WTC11 (cell line): ENCODE measurements at regions not wholly inside any gene's neighbourhood (a gene's known extent, or its start where the extent isn't known, plus 50 kb on each side); places are given as distances from the start of the nearest gene placed in this dataset.

Experiments
- ATAC-seq: fragments of 200-7000 bp; cut with Tn5 transposase; 2 replicates; pipeline ENCODE4 v1.10.0; 2021; ENCODE audit warnings: mild to moderate bottlenecking, moderate library complexity
- CTCF ChIA-PET: fragments of 300-600 bp; sonication (Branson Sonifier 250); formaldehyde crosslinking; loops from one replicate; lab custom pipeline; 2021; ENCODE audit warnings: antibody characterized with exemption; lab: Charles Lee
- POLR2A ChIA-PET: fragments of 350-600 bp; sonication (Branson Sonifier 250); formaldehyde crosslinking; loops from one replicate; lab custom pipeline; 2021; ENCODE audit warnings: antibody characterized with exemption; lab: Charles Lee
- DNase-seq: peaks from one replicate; pipeline ENCODE4 v3.0.0; 2021; ENCODE audit warnings: low spot score
- H3K27ac Mint-ChIP-seq: 2 replicates; pipeline ENCODE4 v1.8.0; 2021; ENCODE audit warnings: mixed read lengths
- H3K27me3 Mint-ChIP-seq: 2 replicates; pipeline ENCODE4 v1.8.0; 2021; ENCODE audit warnings: low read depth, mild to moderate bottlenecking, moderate library complexity, mixed read lengths
- H3K36me3 Mint-ChIP-seq: 2 replicates; pipeline ENCODE4 v1.8.0; 2021; ENCODE audit warnings: mixed read lengths
- H3K4me1 Mint-ChIP-seq: 2 replicates; pipeline ENCODE4 v1.8.0; 2022; ENCODE audit warnings: mixed read lengths
- H3K4me3 Mint-ChIP-seq: 2 replicates; pipeline ENCODE4 v1.8.0; 2021; ENCODE audit warnings: mild to moderate bottlenecking, moderate library complexity, mixed read lengths
- H3K9me3 Mint-ChIP-seq: 2 replicates; pipeline ENCODE4 v1.8.0; 2021; ENCODE audit warnings: mixed read lengths
- CREB1 ChIP-seq: sonication (generic); formaldehyde crosslinking; IDR thresholded peaks from 2 replicates; pipeline ENCODE4 v1.8.0; 2023; ENCODE audit warnings: mild to moderate bottlenecking, missing genetic modification reagents
- MXD4 ChIP-seq: fragments of 250-450 bp; sonication (Bioruptor Pico); IDR thresholded peaks from 2 replicates; pipeline ENCODE4 v1.8.0; 2021; ENCODE audit warnings: mild to moderate bottlenecking, moderate library complexity, borderline replicate concordance
- MYBL2 ChIP-seq: sonication (generic); formaldehyde crosslinking; IDR thresholded peaks from 2 replicates; pipeline ENCODE4 v1.8.1; 2023; ENCODE audit warnings: mild to moderate bottlenecking, moderate library complexity, missing genetic modification reagents
- NR1H2 ChIP-seq: sonication (generic); formaldehyde crosslinking; IDR thresholded peaks from 2 replicates; pipeline ENCODE4 v1.9.0; 2021; ENCODE audit warnings: mild to moderate bottlenecking, moderate library complexity, missing genetic modification reagents
- ZNF219 ChIP-seq: sonication (generic); formaldehyde crosslinking; IDR thresholded peaks from 2 replicates; pipeline ENCODE4 v1.8.0; 2023; ENCODE audit warnings: missing genetic modification reagents, mild to moderate bottlenecking, borderline replicate concordance
- ZNF396 ChIP-seq: fragments of 250-450 bp; sonication (Bioruptor Pico); IDR thresholded peaks from 2 replicates; pipeline ENCODE4 v1.8.0; 2021; ENCODE audit warnings: mild to moderate bottlenecking, moderate library complexity, borderline replicate concordance
- ZNF416 ChIP-seq: fragments of 250-450 bp; sonication (Bioruptor Pico); IDR thresholded peaks from 2 replicates; pipeline ENCODE4 v1.9.0; 2021; ENCODE audit warnings: mild to moderate bottlenecking, inconsistent platforms
- ZNF671 ChIP-seq: fragments of 250-450 bp; sonication (Bioruptor Pico); IDR thresholded peaks from 2 replicates; pipeline ENCODE4 v1.8.0; 2021; ENCODE audit warnings: mild to moderate bottlenecking
- TF ChIP-seq, protein P1 (sequence below): sonication (generic); formaldehyde crosslinking; IDR thresholded peaks from 2 replicates; pipeline ENCODE4 v1.8.0; 2023; ENCODE audit warnings: missing genetic modification reagents
- TF ChIP-seq, protein P2 (sequence below): fragments of 250-450 bp; sonication (Bioruptor Pico); conservative IDR thresholded peaks from 2 replicates; pipeline ENCODE4 v1.9.0; 2021; ENCODE audit warnings: mild to moderate bottlenecking
- TF ChIP-seq, protein P3 (sequence below): sonication (generic); formaldehyde crosslinking; IDR thresholded peaks from 2 replicates; pipeline ENCODE4 v1.8.1; 2022; ENCODE audit warnings: missing genetic modification reagents, borderline replicate concordance
- TF ChIP-seq, protein P4 (sequence below): fragments of 250-450 bp; sonication (Bioruptor Pico); IDR thresholded peaks from 2 replicates; pipeline ENCODE4 v1.8.0; 2021; ENCODE audit warnings: mild to moderate bottlenecking
- TF ChIP-seq, protein P5 (sequence below): sonication (generic); formaldehyde crosslinking; IDR thresholded peaks from 2 replicates; pipeline ENCODE4 v1.8.1; 2023; ENCODE audit warnings: mild to moderate bottlenecking, missing genetic modification reagents, moderate library complexity
- TF ChIP-seq, protein P6 (sequence below): sonication (generic); formaldehyde crosslinking; IDR thresholded peaks from 2 replicates; pipeline ENCODE4 v1.8.1; 2023; ENCODE audit warnings: mild to moderate bottlenecking, missing genetic modification reagents, borderline replicate concordance
- TF ChIP-seq, protein P7 (sequence below): fragments of 250-450 bp; sonication (Bioruptor Pico); IDR thresholded peaks from 2 replicates; pipeline ENCODE4 v1.9.0; 2021; ENCODE audit warnings: mild to moderate bottlenecking
- TF ChIP-seq, protein P8 (sequence below): sonication (generic); formaldehyde crosslinking; IDR thresholded peaks from 2 replicates; pipeline ENCODE4 v1.8.0; 2022; ENCODE audit warnings: missing genetic modification reagents
- TF ChIP-seq, protein P9 (sequence below): sonication (generic); formaldehyde crosslinking; IDR thresholded peaks from 2 replicates; pipeline ENCODE4 v1.8.0; 2022; ENCODE audit warnings: mild to moderate bottlenecking, missing genetic modification reagents

DNA sequence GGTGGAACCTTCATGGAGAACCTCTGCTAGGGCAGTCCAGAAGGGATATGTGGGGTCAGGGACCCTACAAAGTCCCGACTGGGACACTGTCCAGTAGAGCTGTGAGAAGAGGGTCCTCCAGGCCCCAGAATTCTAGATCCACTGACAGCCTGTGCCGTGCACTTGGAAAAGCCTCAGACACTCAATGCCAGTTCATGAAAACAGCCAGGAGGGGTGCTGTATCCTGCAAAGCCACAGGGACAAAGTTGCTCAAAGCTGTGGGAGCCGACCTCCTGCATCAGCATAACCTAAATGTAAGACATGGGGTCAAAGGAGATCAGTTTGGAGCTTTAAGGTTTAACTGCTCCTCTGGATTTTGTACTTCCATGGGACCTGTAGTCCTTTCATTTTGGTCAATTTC lies 448.8 kb upstream of the CADM2 start (continued):
- TF ChIP-seq, protein P1, sequence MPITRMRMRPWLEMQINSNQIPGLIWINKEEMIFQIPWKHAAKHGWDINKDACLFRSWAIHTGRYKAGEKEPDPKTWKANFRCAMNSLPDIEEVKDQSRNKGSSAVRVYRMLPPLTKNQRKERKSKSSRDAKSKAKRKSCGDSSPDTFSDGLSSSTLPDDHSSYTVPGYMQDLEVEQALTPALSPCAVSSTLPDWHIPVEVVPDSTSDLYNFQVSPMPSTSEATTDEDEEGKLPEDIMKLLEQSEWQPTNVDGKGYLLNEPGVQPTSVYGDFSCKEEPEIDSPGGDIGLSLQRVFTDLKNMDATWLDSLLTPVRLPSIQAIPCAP (CRISPR knock-in tag): no peak
- TF ChIP-seq ZNF396 (CRISPR knock-in tag) (no peak), MYBL2 (CRISPR knock-in tag) (no peak), ZNF219 (CRISPR knock-in tag) (no peak)
- TF ChIP-seq, protein P2, sequence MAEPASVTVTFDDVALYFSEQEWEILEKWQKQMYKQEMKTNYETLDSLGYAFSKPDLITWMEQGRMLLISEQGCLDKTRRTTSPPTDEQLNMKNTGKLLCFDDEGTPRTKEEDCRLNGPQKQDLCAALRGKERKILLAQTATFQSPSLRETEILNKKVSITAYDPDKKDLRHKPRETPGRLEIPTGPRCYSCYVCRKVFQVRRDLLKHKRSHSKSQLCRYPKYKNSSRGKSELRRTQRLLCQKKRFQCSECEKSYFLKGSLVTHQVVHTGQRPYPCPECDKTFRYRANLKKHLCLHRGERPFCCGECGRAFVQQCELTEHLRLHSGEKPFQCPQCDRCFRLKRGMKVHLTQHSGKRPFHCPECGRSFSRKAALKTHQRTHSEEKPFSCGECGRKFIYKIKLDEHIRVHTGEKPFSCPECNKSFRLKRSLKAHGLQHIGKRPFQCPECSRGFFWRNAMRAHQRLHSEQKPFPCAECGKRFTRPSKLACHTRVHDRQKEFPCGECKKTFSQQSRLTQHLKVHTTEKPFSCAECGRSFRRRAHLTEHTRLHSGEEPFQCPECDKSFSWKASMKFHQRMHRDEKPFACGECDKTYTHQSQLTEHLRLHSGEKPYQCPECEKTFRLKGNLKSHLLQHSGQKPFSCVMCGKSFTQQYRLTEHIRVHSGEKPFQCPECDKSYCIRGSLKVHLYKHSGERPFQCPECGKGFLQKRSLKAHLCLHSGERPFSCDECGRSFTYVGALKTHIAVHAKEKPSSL (CRISPR knock-in tag): no peak
- TF ChIP-seq, protein P3, sequence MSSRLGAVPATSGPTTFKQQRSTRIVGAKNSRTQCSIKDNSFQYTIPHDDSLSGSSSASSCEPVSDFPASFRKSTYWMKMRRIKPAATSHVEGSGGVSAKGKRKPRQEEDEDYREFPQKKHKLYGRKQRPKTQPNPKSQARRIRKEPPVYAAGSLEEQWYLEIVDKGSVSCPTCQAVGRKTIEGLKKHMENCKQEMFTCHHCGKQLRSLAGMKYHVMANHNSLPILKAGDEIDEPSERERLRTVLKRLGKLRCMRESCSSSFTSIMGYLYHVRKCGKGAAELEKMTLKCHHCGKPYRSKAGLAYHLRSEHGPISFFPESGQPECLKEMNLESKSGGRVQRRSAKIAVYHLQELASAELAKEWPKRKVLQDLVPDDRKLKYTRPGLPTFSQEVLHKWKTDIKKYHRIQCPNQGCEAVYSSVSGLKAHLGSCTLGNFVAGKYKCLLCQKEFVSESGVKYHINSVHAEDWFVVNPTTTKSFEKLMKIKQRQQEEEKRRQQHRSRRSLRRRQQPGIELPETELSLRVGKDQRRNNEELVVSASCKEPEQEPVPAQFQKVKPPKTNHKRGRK: no peak

DNA sequence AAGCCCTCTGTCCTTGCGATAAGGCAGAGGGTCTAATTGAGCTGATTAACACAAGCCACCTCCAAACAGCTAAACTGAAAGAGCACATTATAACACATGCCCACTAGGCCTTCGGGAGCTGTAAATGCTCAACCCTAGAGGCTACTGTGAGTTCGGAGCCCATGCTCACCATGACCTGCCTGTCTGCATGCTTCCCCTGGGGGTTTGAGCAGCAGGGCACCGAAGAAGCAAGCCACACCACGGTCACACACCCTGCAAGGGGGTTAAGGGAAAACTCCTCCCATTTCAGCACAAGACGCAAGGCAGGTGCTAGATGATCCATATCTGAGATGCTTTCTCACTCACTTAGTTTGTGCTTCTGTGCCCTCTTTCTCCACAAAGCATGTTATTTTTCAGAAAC lies 435.9 kb upstream of the CADM2 start:
- POLR2A ChIA-PET: no interaction called here
- Mint-ChIP-seq H3K4me1 (no peaks in the 10 kb centered on the region), H3K36me3 (peaks cover 13% of the 10 kb centered on the region; the same call in 1 of the 2 replicates), H3K4me3 (no peak overlapping the region), H3K9me3 (peaks cover 30% of the 10 kb centered on the region), H3K27me3 (no peaks in the 10 kb centered on the region), H3K27ac (no peak overlapping the region)
- CTCF ChIA-PET: no interaction called here
- ATAC-seq (no peak), DNase-seq (no peak)
- TF ChIP-seq, protein P4, sequence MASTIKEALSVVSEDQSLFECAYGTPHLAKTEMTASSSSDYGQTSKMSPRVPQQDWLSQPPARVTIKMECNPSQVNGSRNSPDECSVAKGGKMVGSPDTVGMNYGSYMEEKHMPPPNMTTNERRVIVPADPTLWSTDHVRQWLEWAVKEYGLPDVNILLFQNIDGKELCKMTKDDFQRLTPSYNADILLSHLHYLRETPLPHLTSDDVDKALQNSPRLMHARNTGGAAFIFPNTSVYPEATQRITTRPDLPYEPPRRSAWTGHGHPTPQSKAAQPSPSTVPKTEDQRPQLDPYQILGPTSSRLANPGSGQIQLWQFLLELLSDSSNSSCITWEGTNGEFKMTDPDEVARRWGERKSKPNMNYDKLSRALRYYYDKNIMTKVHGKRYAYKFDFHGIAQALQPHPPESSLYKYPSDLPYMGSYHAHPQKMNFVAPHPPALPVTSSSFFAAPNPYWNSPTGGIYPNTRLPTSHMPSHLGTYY (CRISPR knock-in tag): no peak
- TF ChIP-seq ZNF671 (CRISPR knock-in tag) (no peak), NR1H2 (CRISPR knock-in tag) (no peak), CREB1 (CRISPR knock-in tag) (no peak), MXD4 (no peak), ZNF416 (CRISPR knock-in tag) (no peak)
- TF ChIP-seq, protein P5, sequence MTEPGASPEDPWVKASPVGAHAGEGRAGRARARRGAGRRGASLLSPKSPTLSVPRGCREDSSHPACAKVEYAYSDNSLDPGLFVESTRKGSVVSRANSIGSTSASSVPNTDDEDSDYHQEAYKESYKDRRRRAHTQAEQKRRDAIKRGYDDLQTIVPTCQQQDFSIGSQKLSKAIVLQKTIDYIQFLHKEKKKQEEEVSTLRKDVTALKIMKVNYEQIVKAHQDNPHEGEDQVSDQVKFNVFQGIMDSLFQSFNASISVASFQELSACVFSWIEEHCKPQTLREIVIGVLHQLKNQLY (CRISPR knock-in tag): no peak
- TF ChIP-seq, protein P6, sequence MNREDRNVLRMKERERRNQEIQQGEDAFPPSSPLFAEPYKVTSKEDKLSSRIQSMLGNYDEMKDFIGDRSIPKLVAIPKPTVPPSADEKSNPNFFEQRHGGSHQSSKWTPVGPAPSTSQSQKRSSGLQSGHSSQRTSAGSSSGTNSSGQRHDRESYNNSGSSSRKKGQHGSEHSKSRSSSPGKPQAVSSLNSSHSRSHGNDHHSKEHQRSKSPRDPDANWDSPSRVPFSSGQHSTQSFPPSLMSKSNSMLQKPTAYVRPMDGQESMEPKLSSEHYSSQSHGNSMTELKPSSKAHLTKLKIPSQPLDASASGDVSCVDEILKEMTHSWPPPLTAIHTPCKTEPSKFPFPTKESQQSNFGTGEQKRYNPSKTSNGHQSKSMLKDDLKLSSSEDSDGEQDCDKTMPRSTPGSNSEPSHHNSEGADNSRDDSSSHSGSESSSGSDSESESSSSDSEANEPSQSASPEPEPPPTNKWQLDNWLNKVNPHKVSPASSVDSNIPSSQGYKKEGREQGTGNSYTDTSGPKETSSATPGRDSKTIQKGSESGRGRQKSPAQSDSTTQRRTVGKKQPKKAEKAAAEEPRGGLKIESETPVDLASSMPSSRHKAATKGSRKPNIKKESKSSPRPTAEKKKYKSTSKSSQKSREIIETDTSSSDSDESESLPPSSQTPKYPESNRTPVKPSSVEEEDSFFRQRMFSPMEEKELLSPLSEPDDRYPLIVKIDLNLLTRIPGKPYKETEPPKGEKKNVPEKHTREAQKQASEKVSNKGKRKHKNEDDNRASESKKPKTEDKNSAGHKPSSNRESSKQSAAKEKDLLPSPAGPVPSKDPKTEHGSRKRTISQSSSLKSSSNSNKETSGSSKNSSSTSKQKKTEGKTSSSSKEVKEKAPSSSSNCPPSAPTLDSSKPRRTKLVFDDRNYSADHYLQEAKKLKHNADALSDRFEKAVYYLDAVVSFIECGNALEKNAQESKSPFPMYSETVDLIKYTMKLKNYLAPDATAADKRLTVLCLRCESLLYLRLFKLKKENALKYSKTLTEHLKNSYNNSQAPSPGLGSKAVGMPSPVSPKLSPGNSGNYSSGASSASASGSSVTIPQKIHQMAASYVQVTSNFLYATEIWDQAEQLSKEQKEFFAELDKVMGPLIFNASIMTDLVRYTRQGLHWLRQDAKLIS (CRISPR knock-in tag): no peak
- TF ChIP-seq, protein P7, sequence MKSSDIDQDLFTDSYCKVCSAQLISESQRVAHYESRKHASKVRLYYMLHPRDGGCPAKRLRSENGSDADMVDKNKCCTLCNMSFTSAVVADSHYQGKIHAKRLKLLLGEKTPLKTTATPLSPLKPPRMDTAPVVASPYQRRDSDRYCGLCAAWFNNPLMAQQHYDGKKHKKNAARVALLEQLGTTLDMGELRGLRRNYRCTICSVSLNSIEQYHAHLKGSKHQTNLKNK (CRISPR knock-in tag): no peak
- TF ChIP-seq, protein P8, sequence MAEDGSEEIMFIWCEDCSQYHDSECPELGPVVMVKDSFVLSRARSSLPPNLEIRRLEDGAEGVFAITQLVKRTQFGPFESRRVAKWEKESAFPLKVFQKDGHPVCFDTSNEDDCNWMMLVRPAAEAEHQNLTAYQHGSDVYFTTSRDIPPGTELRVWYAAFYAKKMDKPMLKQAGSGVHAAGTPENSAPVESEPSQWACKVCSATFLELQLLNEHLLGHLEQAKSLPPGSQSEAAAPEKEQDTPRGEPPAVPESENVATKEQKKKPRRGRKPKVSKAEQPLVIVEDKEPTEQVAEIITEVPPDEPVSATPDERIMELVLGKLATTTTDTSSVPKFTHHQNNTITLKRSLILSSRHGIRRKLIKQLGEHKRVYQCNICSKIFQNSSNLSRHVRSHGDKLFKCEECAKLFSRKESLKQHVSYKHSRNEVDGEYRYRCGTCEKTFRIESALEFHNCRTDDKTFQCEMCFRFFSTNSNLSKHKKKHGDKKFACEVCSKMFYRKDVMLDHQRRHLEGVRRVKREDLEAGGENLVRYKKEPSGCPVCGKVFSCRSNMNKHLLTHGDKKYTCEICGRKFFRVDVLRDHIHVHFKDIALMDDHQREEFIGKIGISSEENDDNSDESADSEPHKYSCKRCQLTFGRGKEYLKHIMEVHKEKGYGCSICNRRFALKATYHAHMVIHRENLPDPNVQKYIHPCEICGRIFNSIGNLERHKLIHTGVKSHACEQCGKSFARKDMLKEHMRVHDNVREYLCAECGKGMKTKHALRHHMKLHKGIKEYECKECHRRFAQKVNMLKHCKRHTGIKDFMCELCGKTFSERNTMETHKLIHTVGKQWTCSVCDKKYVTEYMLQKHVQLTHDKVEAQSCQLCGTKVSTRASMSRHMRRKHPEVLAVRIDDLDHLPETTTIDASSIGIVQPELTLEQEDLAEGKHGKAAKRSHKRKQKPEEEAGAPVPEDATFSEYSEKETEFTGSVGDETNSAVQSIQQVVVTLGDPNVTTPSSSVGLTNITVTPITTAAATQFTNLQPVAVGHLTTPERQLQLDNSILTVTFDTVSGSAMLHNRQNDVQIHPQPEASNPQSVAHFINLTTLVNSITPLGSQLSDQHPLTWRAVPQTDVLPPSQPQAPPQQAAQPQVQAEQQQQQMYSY (CRISPR knock-in tag): no peak
- TF ChIP-seq, protein P9, sequence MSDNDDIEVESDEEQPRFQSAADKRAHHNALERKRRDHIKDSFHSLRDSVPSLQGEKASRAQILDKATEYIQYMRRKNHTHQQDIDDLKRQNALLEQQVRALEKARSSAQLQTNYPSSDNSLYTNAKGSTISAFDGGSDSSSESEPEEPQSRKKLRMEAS (CRISPR knock-in tag): no peak
